Ovary (tissue), 7 donors: ENCODE measurements at regions not wholly inside any gene's neighbourhood (a gene's known extent, or its start where the extent isn't known, plus 50 kb on each side); places are given as distances from the start of the nearest gene placed in this dataset.

Experiments
- DNase-seq, 5 donors: peaks; one replicate each; pipeline ENCODE4 v3.0.0-alpha.2; 2019 to 2020
- H3K27ac ChIP-seq, 2 donors: fragments of 200-600 bp; one replicate each; pipeline versions ENCODE4 v1.5.1 to v1.8.0; 2019 to 2022
- H3K27me3 ChIP-seq: fragments of 200-600 bp; one replicate; pipeline ENCODE4 v1.8.0; 2022
- H3K36me3 ChIP-seq: fragments of 200-600 bp; sonication (generic); one replicate; pipeline ENCODE4 v1.5.1; 2019
- H3K4me1 ChIP-seq: one replicate; pipeline ENCODE4 v1.8.1; 2013; ENCODE audit warnings: mild to moderate bottlenecking, moderate library complexity; ENCODE audit not compliant: insufficient read depth
- H3K4me3 ChIP-seq: fragments of 200-600 bp; sonication (generic); one replicate; pipeline ENCODE4 v1.5.1; 2017
- H3K9me3 ChIP-seq, 2 donors: fragments of 200-600 bp in 1 of 2; sonication (generic) in 1 of 2; one replicate each; pipeline versions ENCODE4 v1.5.1 to v1.8.1; 2013 to 2019; ENCODE audit warnings: mild to moderate bottlenecking in 1 of 2, moderate library complexity in 1 of 2
- CTCF ChIP-seq, 3 donors: fragments of 450-650 bp in 2 of 3; fragments of 200-600 bp in 1 of 3; IDR thresholded peaks; one replicate each; pipeline versions ENCODE4 v1.5.1 to v1.8.0; 2016 to 2022; ENCODE audit warnings: antibody characterized with exemption in 3 of 3, mild to moderate bottlenecking in 1 of 3
- EP300 ChIP-seq: sonication (generic); formaldehyde crosslinking; IDR thresholded peaks from one replicate; pipeline ENCODE4 v1.6.1; 2017; ENCODE audit warnings: antibody characterized with exemption
- POLR2A ChIP-seq: fragments of 450-650 bp; IDR thresholded peaks from one replicate; pipeline ENCODE4 v1.6.1; 2017; ENCODE audit warnings: antibody characterized with exemption, mild to moderate bottlenecking, moderate library complexity
- WGBS, 3 donors: extraction: QIAGEN DNeasy Blood & Tissue Kit in 1 of 3; methylation state at CpG; one replicate each; pipeline versions ENCODE4 v1.1.5 to v1.1.7; 2013 to 2017; 5-methylcytosine and 5-hydroxymethylcytosine counted together
- intact Hi-C, 4 donors: fragments of 100-400 bp; cut with DNase I; formaldehyde crosslinking; loops; one replicate each; pipeline versions ENCODE4 v1.11.0 to v1.15.1; 2022 to 2023
- donor health status: DM: no; HTN: no; CAD: no; lungs with moderate emphysema.
- donor health status: DM: no; HTN: no; CAD: no.
- donor health status: Bipolar disorder and iron deficiency.
- donor health status: DM: no; HTN: no; CAD: no.
- donor health status: DM: yes; HTN: yes; CAD: no.

- WGBS, 3 donors: 88 to 91% (median 89%) methylated on average over 1 of the region's 1 CpG
- H3K4me1 ChIP-seq: no peaks in the 10 kb centered on the region
- H3K27me3 ChIP-seq: no peaks in the 10 kb centered on the region
- no peaks in the 10 kb centered on the region for H3K9me3 ChIP-seq
- no peak for TF ChIP-seq POLR2A
- H3K4me3 ChIP-seq: no peak overlapping the region
- intact Hi-C loops: no loop called here
- no peak overlapping the region for H3K27ac ChIP-seq
- H3K36me3 ChIP-seq: no peaks in the 10 kb centered on the region
- no peak for DNase-seq
Observed at GRCh38 chr4:77493120-77493752, 112.4 kb upstream of the CXCL13 start.

- H3K4me1 ChIP-seq: no peaks in the 10 kb centered on the region
- H3K9me3 ChIP-seq: no peaks in the 10 kb centered on the region
- DNase-seq: no peak
- TF ChIP-seq EP300: no peak
- no peak for TF ChIP-seq CTCF (IDR thresholded peaks at IDR 0.05)
- TF ChIP-seq POLR2A: no peak
- H3K4me3 ChIP-seq: no peak overlapping the region
- intact Hi-C loops: no loop called here
- no peak overlapping the region for H3K27ac ChIP-seq
- H3K36me3 ChIP-seq: no peaks in the 10 kb centered on the region
- no peaks in the 10 kb centered on the region for H3K27me3 ChIP-seq
- 81 to 93% (median 90%) methylated on average over 2 of the region's 2 CpGs for WGBS, 3 donors
Observed at GRCh38 chr4:77493829-77494551, 111.6 kb upstream of the CXCL13 start.

- intact Hi-C loops: no loop called here
- Histone ChIP-seq H3K4me3 (no peak overlapping the region), H3K27ac (no peak overlapping the region), H3K27me3 (no peaks in the 10 kb centered on the region), H3K9me3 (no peaks in the 10 kb centered on the region), H3K36me3 (no peaks in the 10 kb centered on the region), H3K4me1 (no peaks in the 10 kb centered on the region)
- DNase-seq: no peak
- TF ChIP-seq EP300: no peak
- no peak for TF ChIP-seq CTCF (IDR thresholded peaks at IDR 0.05)
- TF ChIP-seq POLR2A: no peak
Observed at GRCh38 chr4:77496457-77496856, 109.2 kb upstream of the CXCL13 start.

GRCh38 chr4:77500801-77501200 lies 104.8 kb upstream of the CXCL13 start:
- WGBS, 3 donors: 70 to 75% (median 71%) methylated on average over 3 of the region's 3 CpGs
- H3K27ac ChIP-seq: no peak overlapping the region
- intact Hi-C loops: no loop called here
- H3K27me3 ChIP-seq: no peaks in the 10 kb centered on the region
- TF ChIP-seq POLR2A: no peak
- no peak for TF ChIP-seq CTCF (IDR thresholded peaks at IDR 0.05)
- TF ChIP-seq EP300: no peak
- DNase-seq: no peak
- no peaks in the 10 kb centered on the region for H3K36me3 ChIP-seq
- no peak overlapping the region for H3K4me3 ChIP-seq
- H3K4me1 ChIP-seq: no peaks in the 10 kb centered on the region
- H3K9me3 ChIP-seq: no peaks in the 10 kb centered on the region

GRCh38 chr4:77501240-77501639 lies 104.4 kb upstream of the CXCL13 start:
- intact Hi-C loops: no loop called here
- H3K36me3 ChIP-seq: no peaks in the 10 kb centered on the region
- no peaks in the 10 kb centered on the region for H3K27me3 ChIP-seq
- TF ChIP-seq EP300: no peak
- no peak for TF ChIP-seq CTCF (IDR thresholded peaks at IDR 0.05)
- no peak for TF ChIP-seq POLR2A
- no peaks in the 10 kb centered on the region for H3K4me1 ChIP-seq
- H3K27ac ChIP-seq: no peak overlapping the region
- H3K4me3 ChIP-seq: no peak overlapping the region
- DNase-seq: no peak
- H3K9me3 ChIP-seq: no peaks in the 10 kb centered on the region
